Parathyroid adenoma (tissue), 2 donors: ENCODE measurements at regions not wholly inside any gene's neighbourhood (a gene's known extent, or its start where the extent isn't known, plus 50 kb on each side); places are given as distances from the start of the nearest gene placed in this dataset.

ENCODE experiments used
- H2AFZ ChIP-seq: fragments of 300-600 bp; sonication (generic); one replicate; pipeline ENCODE4 v1.7.0; 2017; ENCODE audit warnings: antibody characterized with exemption, mild to moderate bottlenecking
- H3K27ac ChIP-seq: fragments of 300-600 bp; sonication (generic); one replicate; pipeline ENCODE4 v1.7.0; 2017
- H3K27me3 ChIP-seq: fragments of 300-600 bp; sonication (generic); one replicate; pipeline ENCODE4 v1.7.0; 2017; ENCODE audit warnings: low read length; ENCODE audit not compliant: control insufficient read depth, insufficient read depth
- H3K36me3 ChIP-seq: fragments of 300-600 bp; sonication (generic); one replicate; pipeline ENCODE4 v1.7.0; 2017; ENCODE audit warnings: low read length; ENCODE audit not compliant: control insufficient read depth, insufficient read depth
- H3K4me1 ChIP-seq: fragments of 300-600 bp; sonication (generic); one replicate; pipeline ENCODE4 v1.7.0; 2017; ENCODE audit warnings: control low read depth
- H3K4me2 ChIP-seq: fragments of 300-600 bp; sonication (generic); one replicate; pipeline ENCODE4 v1.7.0; 2017; ENCODE audit warnings: low read length
- H3K4me3 ChIP-seq: fragments of 300-600 bp; sonication (generic); one replicate; pipeline ENCODE4 v1.7.0; 2017; ENCODE audit warnings: low read depth, low read length
- H3K79me2 ChIP-seq: fragments of 300-600 bp; sonication (generic); one replicate; pipeline ENCODE4 v1.7.0; 2017; ENCODE audit warnings: control low read depth
- H3K9ac ChIP-seq: fragments of 300-600 bp; sonication (generic); one replicate; pipeline ENCODE4 v1.7.0; 2017; ENCODE audit warnings: mild to moderate bottlenecking
- H3K9me3 ChIP-seq: fragments of 300-600 bp; sonication (generic); one replicate; pipeline ENCODE4 v1.7.0; 2017; ENCODE audit warnings: low read length; ENCODE audit not compliant: control insufficient read depth
- CTCF ChIP-seq: fragments of 300-600 bp; sonication (generic); IDR thresholded peaks from one replicate; pipeline ENCODE4 v1.7.0; 2017; ENCODE audit warnings: antibody characterized with exemption, mild to moderate bottlenecking
- donor health status: primary hyperparathyroidism.

GRCh38 chr2:45268631-45269030 is 259.4 kb upstream of the SIX2 start:
- no peak for TF ChIP-seq CTCF
- Histone ChIP-seq H3K9me3 (no peaks in the 10 kb centered on the region), H2AFZ (no peak overlapping the region), H3K4me3 (no peak overlapping the region), H3K36me3 (no peaks in the 10 kb centered on the region), H3K4me2 (no peak overlapping the region), H3K9ac (no peak overlapping the region), H3K79me2 (no peaks in the 10 kb centered on the region), H3K27ac (no peak overlapping the region), H3K27me3 (no peaks in the 10 kb centered on the region), H3K4me1 (no peaks in the 10 kb centered on the region)

- Histone ChIP-seq H3K9ac (no peak overlapping the region), H3K36me3 (no peaks in the 10 kb centered on the region), H3K9me3 (no peaks in the 10 kb centered on the region), H3K4me2 (no peak overlapping the region), H3K79me2 (no peaks in the 10 kb centered on the region), H3K4me3 (no peak overlapping the region), H2AFZ (no peak overlapping the region), H3K27me3 (no peaks in the 10 kb centered on the region), H3K27ac (no peak overlapping the region), H3K4me1 (no peaks in the 10 kb centered on the region)
- no peak for TF ChIP-seq CTCF
These were observed 258.0 kb upstream of the SIX2 start for GRCh38 chr2:45267062-45267792.

GRCh38 chr2:45265336-45265735 is 256.1 kb upstream of the SIX2 start:
- no peak overlapping the region for H2AFZ ChIP-seq
- no peaks in the 10 kb centered on the region for H3K4me1 ChIP-seq
- no peaks in the 10 kb centered on the region for H3K9me3 ChIP-seq
- no peak overlapping the region for H3K4me2 ChIP-seq
- no peak for TF ChIP-seq CTCF
- no peak overlapping the region for H3K4me3 ChIP-seq
- no peaks in the 10 kb centered on the region for H3K27me3 ChIP-seq
- no peaks in the 10 kb centered on the region for H3K79me2 ChIP-seq
- no peak overlapping the region for H3K27ac ChIP-seq
- H3K36me3 ChIP-seq: no peaks in the 10 kb centered on the region
- H3K9ac ChIP-seq: no peak overlapping the region

DNA sequence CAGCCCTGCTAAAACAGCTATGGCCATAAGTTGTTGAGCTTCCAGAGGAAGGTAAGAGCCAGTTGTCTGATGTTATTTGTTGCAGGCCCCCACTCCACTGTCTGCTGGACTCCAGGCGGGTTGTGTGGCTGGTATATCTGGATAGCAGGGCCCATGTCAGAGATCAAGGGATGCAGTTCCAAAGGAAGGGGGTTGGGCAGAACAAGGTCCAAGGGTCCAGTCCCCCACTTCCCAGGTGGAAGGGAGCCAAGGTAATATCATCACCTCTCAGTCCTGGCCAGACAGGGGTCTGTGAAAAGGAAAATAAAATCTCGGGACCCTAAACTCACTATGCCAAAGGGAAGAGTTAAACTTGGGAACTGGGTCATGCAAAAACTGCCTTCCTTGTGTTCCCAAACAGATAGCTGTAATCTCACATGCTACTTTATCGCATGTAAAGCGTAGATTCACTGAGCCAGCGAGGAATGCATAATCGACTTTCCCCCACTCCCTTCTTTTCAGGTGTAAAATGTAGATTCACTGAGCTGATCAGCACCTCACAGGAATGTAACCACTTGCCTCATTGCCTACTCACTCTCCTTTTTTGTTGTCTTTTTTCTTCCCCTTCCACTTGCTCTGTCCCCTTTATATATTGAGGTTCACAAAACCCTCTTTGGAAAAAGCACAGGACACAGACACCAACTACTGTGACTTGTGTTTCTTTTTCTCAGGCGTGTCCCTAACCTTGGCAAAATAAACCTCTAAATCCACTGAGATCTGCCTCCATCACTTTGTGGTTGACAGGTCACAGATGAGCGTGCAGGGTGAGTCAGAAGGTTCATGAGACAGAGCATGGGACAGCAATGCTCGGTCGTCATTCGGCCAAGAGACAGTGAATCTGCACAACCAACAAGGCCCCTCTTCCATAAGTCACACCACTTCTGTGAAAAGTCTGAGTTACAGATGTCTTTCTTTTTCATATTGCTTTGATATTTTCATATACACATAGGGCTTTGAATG is 255.3 kb upstream of the SIX2 start:
- no peak overlapping the region for H3K27ac ChIP-seq
- TF ChIP-seq CTCF: no peak
- no peaks in the 10 kb centered on the region for H3K36me3 ChIP-seq
- H3K27me3 ChIP-seq: no peaks in the 10 kb centered on the region
- H3K9ac ChIP-seq: no peak overlapping the region
- no peaks in the 10 kb centered on the region for H3K79me2 ChIP-seq
- H3K4me2 ChIP-seq: no peak overlapping the region
- no peaks in the 10 kb centered on the region for H3K9me3 ChIP-seq
- no peaks in the 10 kb centered on the region for H3K4me1 ChIP-seq
- H2AFZ ChIP-seq: no peak overlapping the region
- no peak overlapping the region for H3K4me3 ChIP-seq
